H9 (cell line): ENCODE measurements at regions not wholly inside any gene's neighbourhood (a gene's known extent, or its start where the extent isn't known, plus 50 kb on each side); places are given as distances from the start of the nearest gene placed in this dataset.

Source experiments
- DNase-seq: peaks from one replicate; pipeline ENCODE4 v3.0.0-alpha.2; 2017
- H2AFZ ChIP-seq: one replicate; pipeline ENCODE4 v1.6.1; 2013; ENCODE audit warnings: mild to moderate bottlenecking, low read length, control low read depth, moderate library complexity
- H2AK5ac ChIP-seq: 2 replicates; pipeline ENCODE4 v1.6.1; 2013; ENCODE audit warnings: low read length, control low read depth, mixed read lengths; ENCODE audit not compliant: insufficient read length
- H2BK120ac ChIP-seq: one replicate; pipeline ENCODE4 v1.6.1; 2013; ENCODE audit warnings: low read depth, mild to moderate bottlenecking, low read length, control low read depth, inconsistent platforms; ENCODE audit not compliant: poor library complexity, severe bottlenecking
- H2BK12ac ChIP-seq: 2 replicates; pipeline ENCODE4 v1.6.1; 2013; ENCODE audit warnings: low read length, control low read depth, mixed read lengths, low read depth; ENCODE audit not compliant: insufficient read length
- H2BK15ac ChIP-seq: 2 replicates; pipeline ENCODE4 v1.6.1; 2013; ENCODE audit warnings: low read depth, low read length, control low read depth
- H2BK20ac ChIP-seq: one replicate; pipeline ENCODE4 v1.6.1; 2013; ENCODE audit warnings: low read depth, mild to moderate bottlenecking, low read length, control low read depth, inconsistent platforms; ENCODE audit not compliant: poor library complexity, severe bottlenecking
- H2BK5ac ChIP-seq: 2 replicates; pipeline ENCODE4 v1.6.1; 2013; ENCODE audit warnings: low read length, control low read depth, mixed read lengths; ENCODE audit not compliant: insufficient read length
- H3K14ac ChIP-seq: 2 replicates; pipeline ENCODE4 v1.6.1; 2013; ENCODE audit warnings: low read length, control low read depth; ENCODE audit not compliant: insufficient read depth
- H3K18ac ChIP-seq: 2 replicates; pipeline ENCODE4 v1.6.1; 2013; ENCODE audit warnings: low read depth, mild to moderate bottlenecking, mixed read lengths, low read length, control low read depth; ENCODE audit not compliant: insufficient read length
- H3K23ac ChIP-seq: 2 replicates; pipeline ENCODE4 v1.6.1; 2013; ENCODE audit warnings: low read length, control low read depth, mixed read lengths, low read depth; ENCODE audit not compliant: insufficient read length
- H3K23me2 ChIP-seq: 2 replicates; pipeline ENCODE4 v1.6.1; 2013; ENCODE audit warnings: low read depth, mild to moderate bottlenecking, mixed read lengths, low read length, control low read depth; ENCODE audit not compliant: insufficient read length, poor library complexity, severe bottlenecking
- H3K27ac ChIP-seq: 2 replicates; pipeline ENCODE4 v1.5.1; 2013; ENCODE audit warnings: low read length, control low read depth, mixed read lengths, low read depth; ENCODE audit not compliant: insufficient read length
- H3K27me3 ChIP-seq: 2 replicates; pipeline ENCODE4 v1.6.1; 2013; ENCODE audit warnings: low read length, control low read depth, inconsistent platforms; ENCODE audit not compliant: insufficient read depth
- H3K4ac ChIP-seq: 2 replicates; pipeline ENCODE4 v1.6.1; 2013; ENCODE audit warnings: low read depth, mild to moderate bottlenecking, control low read depth, inconsistent platforms, low read length, moderate library complexity
- H3K4me1 ChIP-seq: 2 replicates; pipeline ENCODE4 v1.6.1; 2013; ENCODE audit warnings: low read length, control low read depth, inconsistent platforms; ENCODE audit not compliant: insufficient read depth
- H3K4me2 ChIP-seq: 2 replicates; pipeline ENCODE4 v1.6.1; 2013; ENCODE audit warnings: low read length, control low read depth, mixed read lengths; ENCODE audit not compliant: insufficient read length, insufficient read depth
- H3K56ac ChIP-seq: 2 replicates; pipeline ENCODE4 v1.6.1; 2013; ENCODE audit warnings: low read depth, mild to moderate bottlenecking, mixed read lengths, low read length, control low read depth; ENCODE audit not compliant: insufficient read length
- H3K79me1 ChIP-seq: 2 replicates; pipeline ENCODE4 v1.6.1; 2013; ENCODE audit warnings: low read depth, mild to moderate bottlenecking, moderate library complexity, low read length, control low read depth, inconsistent platforms; ENCODE audit not compliant: insufficient read depth, poor library complexity, severe bottlenecking
- H3K79me2 ChIP-seq: 2 replicates; pipeline ENCODE4 v1.6.1; 2013; ENCODE audit warnings: low read length, control low read depth, inconsistent platforms; ENCODE audit not compliant: insufficient read depth
- H3K9ac ChIP-seq: 2 replicates; pipeline ENCODE4 v1.6.1; 2013; ENCODE audit warnings: low read length, control low read depth, mixed read lengths; ENCODE audit not compliant: insufficient read length; ENCODE audit errors: extremely low read depth
- H3K9me3 ChIP-seq: one replicate; pipeline ENCODE4 v1.6.1; 2013; ENCODE audit warnings: low read depth, low read length, inconsistent platforms; ENCODE audit not compliant: control insufficient read depth
- H3T11ph ChIP-seq: one replicate; pipeline ENCODE4 v1.6.1; 2013; ENCODE audit warnings: mild to moderate bottlenecking, low read length, control low read depth, inconsistent platforms
- H4K20me1 ChIP-seq: one replicate; pipeline ENCODE4 v1.6.1; 2013; ENCODE audit not compliant: control insufficient read depth, insufficient read length, insufficient read depth
- H4K5ac ChIP-seq: 2 replicates; pipeline ENCODE4 v1.6.1; 2013; ENCODE audit warnings: low read depth, mild to moderate bottlenecking, mixed read lengths, low read length, control low read depth; ENCODE audit not compliant: insufficient read length
- H4K8ac ChIP-seq: replicated peaks from 2 replicates; pipeline ENCODE4 v1.6.1; 2013; ENCODE audit warnings: low read length, control low read depth, mixed read lengths, low read depth; ENCODE audit not compliant: insufficient read length
- H4K91ac ChIP-seq: 2 replicates; pipeline ENCODE4 v1.6.1; 2013; ENCODE audit warnings: low read depth, mild to moderate bottlenecking, moderate library complexity, mixed read lengths, low read length, control low read depth; ENCODE audit not compliant: insufficient read length
- H3K27ac Mint-ChIP-seq, 3 experiments: 2 replicates in 2 of 3; 3 replicates in 1 of 3; pipeline ENCODE4 v1.8.0; 2020 to 2021; ENCODE audit warnings: mixed read lengths in 3 of 3, mild to moderate bottlenecking in 1 of 3, moderate library complexity in 1 of 3
- H3K27me3 Mint-ChIP-seq: 2 replicates; pipeline ENCODE4 v1.8.0; 2021; ENCODE audit warnings: low read depth, mild to moderate bottlenecking, moderate library complexity, mixed read lengths
- H3K36me3 Mint-ChIP-seq, 3 experiments: 2 replicates in 2 of 3; 3 replicates in 1 of 3; pipeline ENCODE4 v1.8.0; 2020 to 2021; ENCODE audit warnings: low read depth in 3 of 3, mixed read lengths in 3 of 3; ENCODE audit not compliant: insufficient read depth in 1 of 3
- H3K4me1 Mint-ChIP-seq, 2 experiments: 2 replicates each; pipeline ENCODE4 v1.8.0; 2020; ENCODE audit warnings: mixed read lengths in 2 of 2
- H3K4me3 Mint-ChIP-seq, 2 experiments: 2 replicates in 1 of 2; 3 replicates in 1 of 2; pipeline ENCODE4 v1.8.0; 2020 to 2021; ENCODE audit warnings: mild to moderate bottlenecking in 2 of 2, mixed read lengths in 2 of 2, moderate library complexity in 1 of 2
- H3K9me3 Mint-ChIP-seq, 2 experiments: 2 replicates in 1 of 2; 3 replicates in 1 of 2; pipeline ENCODE4 v1.8.0; 2020; ENCODE audit warnings: mild to moderate bottlenecking in 2 of 2, mixed read lengths in 2 of 2, moderate library complexity in 1 of 2
- WGBS: extraction: QIAGEN DNeasy Blood & Tissue Kit; methylation state at CpG from one replicate; pipeline ENCODE4 v1.1.7; 2013; ENCODE audit warnings: missing lambda C conversion rate, low lambda C conversion rate, mixed read lengths; ENCODE audit not compliant: insufficient read length; ENCODE audit errors: extremely low coverage; 5-methylcytosine and 5-hydroxymethylcytosine counted together
- TF ChIP-seq, protein P1 (sequence below): fragments of 200-600 bp; sonication (generic); conservative IDR thresholded peaks from 3 replicates; pipeline ENCODE4 v1.8.0; 2021; ENCODE audit warnings: antibody characterized with exemption, mild to moderate bottlenecking

- Histone ChIP-seq H2AK5ac (no peak overlapping the region), H2BK20ac (no peak overlapping the region), H4K8ac (no peak overlapping the region), H3K4me2 (no peak overlapping the region), H2BK5ac (no peak overlapping the region), H3K4ac (no peak overlapping the region), H3T11ph (no peak overlapping the region), H3K9me3 (no peaks in the 10 kb centered on the region), H2BK15ac (no peak overlapping the region), H3K9ac (no peak overlapping the region), H2BK120ac (no peak overlapping the region), H4K5ac (no peak overlapping the region), H3K27me3 (no peaks in the 10 kb centered on the region), H3K18ac (no peak overlapping the region), H3K79me1 (no peaks in the 10 kb centered on the region), H4K91ac (no peak overlapping the region), H2AFZ (no peak overlapping the region), H3K27ac (no peak overlapping the region), H3K23me2 (no peaks in the 10 kb centered on the region), H3K79me2 (no peaks in the 10 kb centered on the region), H3K14ac (no peak overlapping the region), H4K20me1 (no peaks in the 10 kb centered on the region), H2BK12ac (no peak overlapping the region), H3K23ac (no peak overlapping the region), H3K4me1 (no peaks in the 10 kb centered on the region; the same call in 1 of the 2 replicates), H3K56ac (no peak overlapping the region)
- WGBS, result no CpG with 5 or more reads among the region's 2 CpGs
- H3K27me3 Mint-ChIP-seq, result no peaks in the 10 kb centered on the region
- H3K27ac Mint-ChIP-seq, result no peak overlapping the region
- H3K4me3 Mint-ChIP-seq, result no peak overlapping the region
- no peaks in the 10 kb centered on the region for H3K36me3 Mint-ChIP-seq
- TF ChIP-seq, protein P1, sequence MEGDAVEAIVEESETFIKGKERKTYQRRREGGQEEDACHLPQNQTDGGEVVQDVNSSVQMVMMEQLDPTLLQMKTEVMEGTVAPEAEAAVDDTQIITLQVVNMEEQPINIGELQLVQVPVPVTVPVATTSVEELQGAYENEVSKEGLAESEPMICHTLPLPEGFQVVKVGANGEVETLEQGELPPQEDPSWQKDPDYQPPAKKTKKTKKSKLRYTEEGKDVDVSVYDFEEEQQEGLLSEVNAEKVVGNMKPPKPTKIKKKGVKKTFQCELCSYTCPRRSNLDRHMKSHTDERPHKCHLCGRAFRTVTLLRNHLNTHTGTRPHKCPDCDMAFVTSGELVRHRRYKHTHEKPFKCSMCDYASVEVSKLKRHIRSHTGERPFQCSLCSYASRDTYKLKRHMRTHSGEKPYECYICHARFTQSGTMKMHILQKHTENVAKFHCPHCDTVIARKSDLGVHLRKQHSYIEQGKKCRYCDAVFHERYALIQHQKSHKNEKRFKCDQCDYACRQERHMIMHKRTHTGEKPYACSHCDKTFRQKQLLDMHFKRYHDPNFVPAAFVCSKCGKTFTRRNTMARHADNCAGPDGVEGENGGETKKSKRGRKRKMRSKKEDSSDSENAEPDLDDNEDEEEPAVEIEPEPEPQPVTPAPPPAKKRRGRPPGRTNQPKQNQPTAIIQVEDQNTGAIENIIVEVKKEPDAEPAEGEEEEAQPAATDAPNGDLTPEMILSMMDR, result no peak
- no peak for DNase-seq
- peaks cover 11 to 13% of the 10 kb centered on the region in 2 experiments for H3K4me1 Mint-ChIP-seq
- H3K9me3 Mint-ChIP-seq, result no peaks in the 10 kb centered on the region
These were observed 804.7 kb upstream of the PIK3C3 start for GRCh38 chr18:41150316-41150715.
